ENCODE measurements at regions not wholly inside any gene's neighbourhood (a gene's known extent, or its start where the extent isn't known, plus 50 kb on each side); places are given as distances from the start of the nearest gene placed in this dataset.
A peak's percentile ranks its signal among the peaks of the same experiment; 100 is the strongest.

DNA sequence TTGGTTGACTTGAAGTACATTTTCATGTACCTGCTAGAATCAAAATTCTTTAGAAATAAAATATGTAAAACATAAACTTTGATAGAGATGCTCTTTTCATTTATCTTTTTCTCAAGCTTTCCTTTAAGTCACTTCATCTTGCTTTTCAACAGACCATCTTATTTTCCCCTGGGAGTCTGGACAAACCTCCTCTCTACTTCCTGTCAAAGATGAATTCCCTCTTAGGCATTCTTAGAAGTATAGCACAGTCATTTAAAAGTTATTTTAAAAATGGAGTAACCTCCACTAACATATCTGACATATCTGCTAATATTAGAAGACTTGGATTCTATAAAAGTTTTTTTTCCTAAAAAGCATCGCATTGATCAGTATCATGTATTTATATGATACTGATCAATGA, 84.8 kb upstream of the PAX6 start:
- TF ChIP-seq, protein P1, sequence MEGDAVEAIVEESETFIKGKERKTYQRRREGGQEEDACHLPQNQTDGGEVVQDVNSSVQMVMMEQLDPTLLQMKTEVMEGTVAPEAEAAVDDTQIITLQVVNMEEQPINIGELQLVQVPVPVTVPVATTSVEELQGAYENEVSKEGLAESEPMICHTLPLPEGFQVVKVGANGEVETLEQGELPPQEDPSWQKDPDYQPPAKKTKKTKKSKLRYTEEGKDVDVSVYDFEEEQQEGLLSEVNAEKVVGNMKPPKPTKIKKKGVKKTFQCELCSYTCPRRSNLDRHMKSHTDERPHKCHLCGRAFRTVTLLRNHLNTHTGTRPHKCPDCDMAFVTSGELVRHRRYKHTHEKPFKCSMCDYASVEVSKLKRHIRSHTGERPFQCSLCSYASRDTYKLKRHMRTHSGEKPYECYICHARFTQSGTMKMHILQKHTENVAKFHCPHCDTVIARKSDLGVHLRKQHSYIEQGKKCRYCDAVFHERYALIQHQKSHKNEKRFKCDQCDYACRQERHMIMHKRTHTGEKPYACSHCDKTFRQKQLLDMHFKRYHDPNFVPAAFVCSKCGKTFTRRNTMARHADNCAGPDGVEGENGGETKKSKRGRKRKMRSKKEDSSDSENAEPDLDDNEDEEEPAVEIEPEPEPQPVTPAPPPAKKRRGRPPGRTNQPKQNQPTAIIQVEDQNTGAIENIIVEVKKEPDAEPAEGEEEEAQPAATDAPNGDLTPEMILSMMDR (IDR thresholded peaks at IDR 0.05; ENCODE audit: insufficient read depth, low read depth, low read length, missing control alignments): no peak
- no peak overlapping the region for H3K4me3 ChIP-seq (ENCODE audit: low read depth, low read length)
- DNase-seq (ENCODE audit: low read depth): no peak

DNA sequence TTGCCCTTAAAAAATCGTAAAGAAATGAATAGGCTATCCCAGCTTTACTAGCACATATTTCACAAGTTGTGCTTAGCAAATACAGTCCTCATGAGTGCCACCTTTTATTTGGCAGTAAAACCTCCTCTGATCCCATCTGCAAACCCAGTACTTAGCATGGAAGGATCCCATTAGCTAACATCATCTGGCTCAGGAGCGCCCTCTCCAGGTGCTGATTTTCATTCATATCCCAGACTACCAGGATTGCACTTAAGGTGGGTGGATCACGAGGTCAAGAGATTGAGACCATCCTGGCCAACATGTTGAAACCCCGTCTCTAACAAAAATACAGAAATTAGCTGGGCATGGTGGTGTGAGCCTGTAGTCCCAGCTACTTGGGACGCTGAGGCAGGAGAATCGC, 76.1 kb upstream of the PAX6 start:
- H3K4me3 ChIP-seq (ENCODE audit: low read depth, low read length): no peak overlapping the region
- peak; percentile 12 for DNase-seq (ENCODE audit: low read depth)
- TF ChIP-seq, protein P1 (IDR thresholded peaks at IDR 0.05; ENCODE audit: insufficient read depth, low read depth, low read length, missing control alignments): peak; percentile 31

DNA sequence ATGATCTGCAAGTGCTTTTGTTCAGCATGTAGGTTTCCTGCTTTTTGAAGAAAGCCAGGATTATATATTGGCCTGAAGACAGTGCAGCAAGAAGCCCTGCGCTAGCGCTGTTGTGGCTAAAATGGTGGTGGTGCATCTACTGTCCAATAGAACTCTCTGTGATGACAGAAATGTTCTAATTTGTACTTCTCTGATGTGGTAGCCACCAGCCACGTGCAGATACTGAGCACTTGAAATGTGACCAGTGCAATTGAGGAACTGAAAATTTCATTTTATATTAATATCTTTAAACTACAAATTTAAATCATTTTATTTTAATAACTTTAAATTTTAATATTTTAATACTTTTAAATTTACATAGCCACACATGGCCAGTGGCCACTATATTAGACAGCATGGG, 73.0 kb upstream of the PAX6 start:
- DNase-seq (ENCODE audit: low read depth): no peak
- no peak overlapping the region for H3K4me3 ChIP-seq (ENCODE audit: low read depth, low read length)
- TF ChIP-seq, protein P1 (IDR thresholded peaks at IDR 0.05; ENCODE audit: insufficient read depth, low read depth, low read length, missing control alignments): no peak

DNA sequence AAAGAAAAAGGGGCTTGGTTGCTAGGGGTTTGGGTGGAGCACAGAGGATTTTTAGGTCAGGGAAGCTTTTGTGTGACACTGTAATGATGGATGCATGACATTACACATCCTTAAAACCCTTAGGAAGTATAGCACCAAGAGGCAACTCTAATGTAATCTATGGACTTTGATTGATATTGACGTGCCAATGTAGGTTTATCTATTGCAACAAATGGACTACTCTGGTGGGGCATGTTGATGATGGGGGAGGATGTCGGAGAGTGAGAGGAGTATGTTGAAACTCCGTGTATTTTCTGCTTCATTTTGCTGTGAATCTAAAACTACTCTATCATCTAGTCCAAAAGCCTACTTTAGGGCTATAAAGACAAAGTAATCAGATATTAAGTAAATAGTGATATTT, 72.3 kb upstream of the PAX6 start:
- TF ChIP-seq, protein P1 (IDR thresholded peaks at IDR 0.05; ENCODE audit: insufficient read depth, low read depth, low read length, missing control alignments): no peak
- no peak overlapping the region for H3K4me3 ChIP-seq (ENCODE audit: low read depth, low read length)
- no peak for DNase-seq (ENCODE audit: low read depth)

DNA sequence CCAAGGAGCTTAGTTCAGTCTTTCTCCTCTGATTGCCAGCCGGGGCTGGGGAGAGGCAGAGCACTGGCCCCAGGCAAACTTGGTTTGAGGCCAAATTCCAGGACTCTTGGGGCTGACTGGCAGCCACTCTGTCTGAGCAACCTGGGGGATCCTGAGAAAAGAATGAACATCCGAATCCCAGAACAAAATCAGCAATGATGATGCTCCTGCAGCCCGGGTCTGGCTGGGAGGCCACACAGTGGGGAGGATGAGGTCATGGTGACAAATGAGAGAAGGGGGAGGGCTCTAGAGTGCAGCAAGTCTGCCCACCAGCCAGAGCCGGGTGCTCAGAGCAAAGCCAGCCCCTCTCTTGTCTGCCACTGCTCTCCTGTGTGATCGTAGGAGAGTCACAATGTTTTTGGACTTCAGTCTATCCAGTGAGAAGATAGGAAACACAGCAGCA, 71.8 kb upstream of the PAX6 start:
- DNase-seq (ENCODE audit: low read depth): no peak
- H3K4me3 ChIP-seq (ENCODE audit: low read depth, low read length): no peak overlapping the region
- TF ChIP-seq, protein P1 (IDR thresholded peaks at IDR 0.05; ENCODE audit: insufficient read depth, low read depth, low read length, missing control alignments): no peak

DNA sequence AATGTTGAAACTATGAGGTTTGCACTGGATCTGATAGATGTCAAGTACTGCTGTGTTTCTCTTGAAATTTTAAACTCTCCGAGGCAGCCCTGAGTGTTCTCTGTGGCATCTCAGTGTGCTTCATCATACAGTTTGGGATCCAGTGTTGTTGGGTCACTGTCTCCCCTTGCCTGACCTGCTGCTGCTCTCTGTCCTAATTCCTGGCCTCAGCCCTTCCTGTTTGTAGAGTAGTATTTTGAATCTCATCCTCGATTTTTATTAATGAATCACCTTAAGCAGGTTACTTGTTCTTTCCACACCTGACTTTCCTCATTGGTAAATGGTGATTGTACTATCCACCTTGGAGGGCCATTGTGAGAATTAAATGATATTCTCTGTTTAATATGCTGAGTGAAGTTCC, 70.7 kb upstream of the PAX6 start:
- H3K4me3 ChIP-seq (ENCODE audit: low read depth, low read length): no peak overlapping the region
- TF ChIP-seq, protein P1 (IDR thresholded peaks at IDR 0.05; ENCODE audit: insufficient read depth, low read depth, low read length, missing control alignments): no peak
- no peak for DNase-seq (ENCODE audit: low read depth)

DNA sequence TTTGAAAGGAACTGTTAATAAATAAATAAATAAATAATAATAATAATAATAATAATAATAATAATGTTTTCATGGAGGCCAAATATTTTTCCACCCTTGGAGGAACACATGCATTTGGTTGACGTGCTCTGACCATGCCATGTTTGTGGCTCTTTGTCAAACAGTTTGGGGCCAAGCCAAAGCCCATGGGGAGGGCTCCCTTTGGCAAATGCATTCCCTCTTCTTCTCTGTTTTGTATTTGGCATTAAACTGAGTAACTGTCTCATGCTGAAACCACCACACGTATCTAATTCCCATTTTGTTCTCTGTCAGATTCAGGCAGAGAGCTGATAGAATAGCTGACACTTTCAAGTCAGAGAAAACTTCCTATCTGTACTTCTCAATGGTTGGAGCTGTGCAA, 68.6 kb upstream of the PAX6 start:
- H3K4me3 ChIP-seq (ENCODE audit: low read depth, low read length): no peak overlapping the region
- TF ChIP-seq, protein P1 (IDR thresholded peaks at IDR 0.05; ENCODE audit: insufficient read depth, low read depth, low read length, missing control alignments): no peak
- DNase-seq (ENCODE audit: low read depth): no peak
